Vagina (tissue), 2 donors: ENCODE measurements at regions not wholly inside any gene's neighbourhood (a gene's known extent, or its start where the extent isn't known, plus 50 kb on each side); places are given as distances from the start of the nearest gene placed in this dataset.

Experiments
- DNase-seq, 2 donors: peaks; one replicate each; pipeline ENCODE4 v3.0.0-alpha.2; 2017; ENCODE audit errors: extremely low spot score in 2 of 2
- H3K27ac ChIP-seq: fragments of 200-600 bp; sonication (generic); one replicate; pipeline ENCODE4 v1.5.1; 2019
- H3K27me3 ChIP-seq: fragments of 200-600 bp; sonication (generic); one replicate; pipeline ENCODE4 v1.5.1; 2019
- H3K36me3 ChIP-seq, 2 donors: fragments of 200-600 bp; sonication (generic); one replicate each; pipeline ENCODE4 v1.5.1; 2017 to 2019
- H3K4me1 ChIP-seq: fragments of 200-600 bp; sonication (generic); one replicate; pipeline ENCODE4 v1.5.1; 2019
- H3K4me3 ChIP-seq, 2 donors: fragments of 200-600 bp; sonication (generic); 1 replicate in 1 of 2; 2 replicates in 1 of 2; pipeline ENCODE4 v1.5.1; 2016 to 2019
- H3K9me3 ChIP-seq: fragments of 200-600 bp; sonication (generic); one replicate; pipeline ENCODE4 v1.5.1; 2019
- CTCF ChIP-seq, 3 experiments: fragments of 450-650 bp in 2 of 3; fragments of 200-600 bp in 1 of 3; sonication (generic) in 1 of 3; IDR thresholded peaks; one replicate each; pipeline ENCODE4 v1.5.1; 2017 to 2019; ENCODE audit warnings: antibody characterized with exemption in 3 of 3, mild to moderate bottlenecking in 2 of 3, moderate library complexity in 2 of 3
- POLR2A ChIP-seq, 2 donors: fragments of 450-650 bp; IDR thresholded peaks; one replicate each; pipeline ENCODE4 v1.6.1; 2017; ENCODE audit warnings: antibody characterized with exemption in 2 of 2, mild to moderate bottlenecking in 2 of 2, moderate library complexity in 2 of 2
- POLR2AphosphoS5 ChIP-seq, 2 donors: sonication (generic); formaldehyde crosslinking; IDR thresholded peaks; one replicate each; pipeline ENCODE4 v1.9.0; 2017; ENCODE audit warnings: antibody characterized with exemption in 2 of 2, mild to moderate bottlenecking in 2 of 2, low read depth in 1 of 2; ENCODE audit not compliant: insufficient read depth in 1 of 2
- intact Hi-C: fragments of 100-400 bp; cut with DNase I; formaldehyde crosslinking; loops from one replicate; pipeline ENCODE4 v1.15.1; 2023

- no peak for DNase-seq
- Histone ChIP-seq H3K27me3 (no peaks in the 10 kb centered on the region), H3K36me3 (no peaks in the 10 kb centered on the region), H3K4me3 (no peak overlapping the region), H3K27ac (no peak overlapping the region), H3K9me3 (no peaks in the 10 kb centered on the region), H3K4me1 (no peaks in the 10 kb centered on the region)
- intact Hi-C loops: no loop called here
- no peak for TF ChIP-seq POLR2A (IDR thresholded peaks at IDR 0.05)
- TF ChIP-seq POLR2AphosphoS5 (IDR thresholded peaks at IDR 0.05; ENCODE audit: insufficient read depth in 1 of 2, low read depth in 1 of 2): no peak
- no peak for TF ChIP-seq CTCF (IDR thresholded peaks at IDR 0.05)
These were observed 173.0 kb upstream of the G2E3 start for GRCh38 chr14:30385925-30386324.

- H3K9me3 ChIP-seq: no peaks in the 10 kb centered on the region
- intact Hi-C loops: no loop called here
- no peaks in the 10 kb centered on the region for H3K4me1 ChIP-seq
- no peaks in the 10 kb centered on the region for H3K36me3 ChIP-seq
- H3K27ac ChIP-seq: no peak overlapping the region
- no peak overlapping the region for H3K4me3 ChIP-seq
- H3K27me3 ChIP-seq: no peaks in the 10 kb centered on the region
- DNase-seq: no peak
- TF ChIP-seq CTCF (IDR thresholded peaks at IDR 0.05) (no peak), POLR2A (IDR thresholded peaks at IDR 0.05) (no peak), POLR2AphosphoS5 (IDR thresholded peaks at IDR 0.05; ENCODE audit: insufficient read depth in 1 of 2, low read depth in 1 of 2) (no peak)
These were observed 171.1 kb upstream of the G2E3 start for GRCh38 chr14:30387871-30388270.

- DNase-seq: no peak
- no peaks in the 10 kb centered on the region for H3K4me1 ChIP-seq
These were observed 169.7 kb upstream of the G2E3 start for GRCh38 chr14:30389134-30389876.

GRCh38 chr14:30389877-30390385 lies 169.0 kb upstream of the G2E3 start:
- H3K36me3 ChIP-seq: no peaks in the 10 kb centered on the region
- no peaks in the 10 kb centered on the region for H3K27me3 ChIP-seq
- no peaks in the 10 kb centered on the region for H3K9me3 ChIP-seq
- no peak for TF ChIP-seq POLR2AphosphoS5 (IDR thresholded peaks at IDR 0.05; ENCODE audit: insufficient read depth in 1 of 2, low read depth in 1 of 2)
- no peak for TF ChIP-seq POLR2A (IDR thresholded peaks at IDR 0.05)
- no peak for TF ChIP-seq CTCF (IDR thresholded peaks at IDR 0.05)
- intact Hi-C loops: no loop called here
- H3K4me3 ChIP-seq: no peak overlapping the region
- no peaks in the 10 kb centered on the region for H3K4me1 ChIP-seq
- DNase-seq: no peak
- no peak overlapping the region for H3K27ac ChIP-seq

More at GRCh38 chr14:30389134-30389876, 169.7 kb upstream of the G2E3 start:
- Histone ChIP-seq H3K36me3 (no peaks in the 10 kb centered on the region), H3K27me3 (no peaks in the 10 kb centered on the region), H3K4me3 (no peak overlapping the region), H3K27ac (no peak overlapping the region), H3K9me3 (no peaks in the 10 kb centered on the region)
- TF ChIP-seq POLR2A (IDR thresholded peaks at IDR 0.05) (no peak), POLR2AphosphoS5 (IDR thresholded peaks at IDR 0.05; ENCODE audit: insufficient read depth in 1 of 2, low read depth in 1 of 2) (no peak), CTCF (IDR thresholded peaks at IDR 0.05) (no peak)
- intact Hi-C loops: no loop called here

GRCh38 chr14:30395065-30395464 lies 163.9 kb upstream of the G2E3 start:
- no peaks in the 10 kb centered on the region for H3K9me3 ChIP-seq
- DNase-seq: no peak
- no peaks in the 10 kb centered on the region for H3K27me3 ChIP-seq
- H3K36me3 ChIP-seq: no peaks in the 10 kb centered on the region
- TF ChIP-seq CTCF (IDR thresholded peaks at IDR 0.05) (no peak), POLR2AphosphoS5 (IDR thresholded peaks at IDR 0.05; ENCODE audit: insufficient read depth in 1 of 2, low read depth in 1 of 2) (no peak), POLR2A (IDR thresholded peaks at IDR 0.05) (no peak)
- no peaks in the 10 kb centered on the region for H3K4me1 ChIP-seq
- H3K27ac ChIP-seq: no peak overlapping the region
- intact Hi-C loops: no loop called here
- H3K4me3 ChIP-seq: no peak overlapping the region
